ENCODE measurements at regions not wholly inside any gene's neighbourhood (a gene's known extent, or its start where the extent isn't known, plus 50 kb on each side); places are given as distances from the start of the nearest gene placed in this dataset.

- H3K27me3 Mint-ChIP-seq = no peaks in the 10 kb centered on the region
- peak overlapping the region; percentile 70 for H3K27ac Mint-ChIP-seq
- peaks cover 6% of the 10 kb centered on the region for H3K36me3 Mint-ChIP-seq
- peaks cover 3% of the 10 kb centered on the region for H3K9me3 Mint-ChIP-seq
- peaks cover 63% of the 10 kb centered on the region for H3K4me1 Mint-ChIP-seq
- ATAC-seq = no peak
- H3K4me3 Mint-ChIP-seq = no peak overlapping the region
Observed at GRCh38 chr13:50596776-50597203, 246.7 kb downstream of the DLEU7 start.

GRCh38 chr13:50598338-50598737 lies 245.2 kb downstream of the DLEU7 start:
- H3K27me3 Mint-ChIP-seq = no peaks in the 10 kb centered on the region
- peak; percentile 46 for ATAC-seq
- H3K36me3 Mint-ChIP-seq = peaks cover 6% of the 10 kb centered on the region
- H3K9me3 Mint-ChIP-seq = peaks cover 3% of the 10 kb centered on the region
- no peak overlapping the region for H3K4me3 Mint-ChIP-seq
- peak overlapping the region; percentile 70 for H3K27ac Mint-ChIP-seq
- H3K4me1 Mint-ChIP-seq = peaks cover 55% of the 10 kb centered on the region

- Mint-ChIP-seq H3K9me3 (peaks cover 3% of the 10 kb centered on the region), H3K27me3 (no peaks in the 10 kb centered on the region), H3K4me3 (no peak overlapping the region), H3K27ac (peak overlapping the region; percentile 70), H3K36me3 (peaks cover 6% of the 10 kb centered on the region), H3K4me1 (peaks cover 53% of the 10 kb centered on the region)
- no peak for ATAC-seq
Observed at GRCh38 chr13:50599046-50599445, 244.4 kb downstream of the DLEU7 start.

GRCh38 chr13:50599927-50600326 lies 243.6 kb downstream of the DLEU7 start:
- peaks cover 48% of the 10 kb centered on the region for H3K4me1 Mint-ChIP-seq
- H3K27ac Mint-ChIP-seq = peak overlapping the region; percentile 25
- ATAC-seq = no peak
- peaks cover 6% of the 10 kb centered on the region for H3K36me3 Mint-ChIP-seq
- H3K4me3 Mint-ChIP-seq = no peak overlapping the region
- H3K27me3 Mint-ChIP-seq = no peaks in the 10 kb centered on the region
- H3K9me3 Mint-ChIP-seq = peaks cover 3% of the 10 kb centered on the region

GRCh38 chr13:50608370-50608769 lies 235.1 kb downstream of the DLEU7 start:
- H3K27ac Mint-ChIP-seq = no peak overlapping the region
- H3K9me3 Mint-ChIP-seq = no peaks in the 10 kb centered on the region
- H3K4me3 Mint-ChIP-seq = no peak overlapping the region
- no peaks in the 10 kb centered on the region for H3K36me3 Mint-ChIP-seq
- H3K27me3 Mint-ChIP-seq = no peaks in the 10 kb centered on the region
- no peak for ATAC-seq
- peaks cover 25% of the 10 kb centered on the region for H3K4me1 Mint-ChIP-seq

- peaks cover 25% of the 10 kb centered on the region for H3K4me1 Mint-ChIP-seq
- no peak for ATAC-seq
- no peaks in the 10 kb centered on the region for H3K27me3 Mint-ChIP-seq
- H3K36me3 Mint-ChIP-seq = no peaks in the 10 kb centered on the region
- H3K4me3 Mint-ChIP-seq = no peak overlapping the region
- H3K27ac Mint-ChIP-seq = no peak overlapping the region
- H3K9me3 Mint-ChIP-seq = no peaks in the 10 kb centered on the region
Observed at GRCh38 chr13:50609011-50609410, 234.5 kb downstream of the DLEU7 start.

GRCh38 chr13:50610238-50610637 lies 233.3 kb downstream of the DLEU7 start:
- ATAC-seq = no peak
- Mint-ChIP-seq H3K9me3 (no peaks in the 10 kb centered on the region), H3K4me1 (peaks cover 25% of the 10 kb centered on the region), H3K4me3 (no peak overlapping the region), H3K27me3 (no peaks in the 10 kb centered on the region), H3K27ac (peak overlapping the region; percentile 38), H3K36me3 (no peaks in the 10 kb centered on the region)

- Mint-ChIP-seq H3K4me1 (peaks cover 25% of the 10 kb centered on the region), H3K27me3 (no peaks in the 10 kb centered on the region), H3K9me3 (no peaks in the 10 kb centered on the region), H3K36me3 (no peaks in the 10 kb centered on the region), H3K27ac (peak overlapping the region; percentile 42), H3K4me3 (no peak overlapping the region)
- no peak for ATAC-seq
Observed at GRCh38 chr13:50611117-50611781, 232.2 kb downstream of the DLEU7 start.

GRCh38 chr13:50612717-50613116 lies 230.8 kb downstream of the DLEU7 start:
- peaks cover 36% of the 10 kb centered on the region for H3K4me1 Mint-ChIP-seq
- no peak overlapping the region for H3K4me3 Mint-ChIP-seq
- no peaks in the 10 kb centered on the region for H3K36me3 Mint-ChIP-seq
- peak overlapping the region; percentile 42 for H3K27ac Mint-ChIP-seq
- no peaks in the 10 kb centered on the region for H3K27me3 Mint-ChIP-seq
- peak; percentile 55 for ATAC-seq
- no peaks in the 10 kb centered on the region for H3K9me3 Mint-ChIP-seq

GRCh38 chr13:50613356-50613831 lies 230.1 kb downstream of the DLEU7 start:
- Mint-ChIP-seq H3K27me3 (no peaks in the 10 kb centered on the region), H3K4me3 (no peak overlapping the region), H3K36me3 (no peaks in the 10 kb centered on the region), H3K9me3 (no peaks in the 10 kb centered on the region), H3K4me1 (peaks cover 39% of the 10 kb centered on the region), H3K27ac (no peak overlapping the region)
- no peak for ATAC-seq

- Mint-ChIP-seq H3K27me3 (no peaks in the 10 kb centered on the region), H3K4me3 (no peak overlapping the region), H3K27ac (no peak overlapping the region), H3K4me1 (peaks cover 32% of the 10 kb centered on the region), H3K36me3 (no peaks in the 10 kb centered on the region), H3K9me3 (no peaks in the 10 kb centered on the region)
- no peak for ATAC-seq
Observed at GRCh38 chr13:50615234-50615633, 228.3 kb downstream of the DLEU7 start.

GRCh38 chr13:50616101-50616500 lies 227.4 kb downstream of the DLEU7 start:
- Mint-ChIP-seq H3K9me3 (no peaks in the 10 kb centered on the region), H3K27me3 (no peaks in the 10 kb centered on the region), H3K36me3 (no peaks in the 10 kb centered on the region), H3K4me3 (no peak overlapping the region), H3K4me1 (peaks cover 29% of the 10 kb centered on the region), H3K27ac (peak overlapping the region; percentile 37)
- no peak for ATAC-seq

GRCh38 chr13:50617134-50617721 lies 226.3 kb downstream of the DLEU7 start:
- ATAC-seq = no peak
- Mint-ChIP-seq H3K27me3 (no peaks in the 10 kb centered on the region), H3K9me3 (no peaks in the 10 kb centered on the region), H3K4me3 (no peak overlapping the region), H3K36me3 (no peaks in the 10 kb centered on the region), H3K27ac (peak overlapping the region; percentile 57), H3K4me1 (peaks cover 18% of the 10 kb centered on the region)

GRCh38 chr13:50618206-50618605 lies 225.3 kb downstream of the DLEU7 start:
- Mint-ChIP-seq H3K36me3 (no peaks in the 10 kb centered on the region), H3K27ac (no peak overlapping the region), H3K4me3 (no peak overlapping the region), H3K9me3 (no peaks in the 10 kb centered on the region), H3K27me3 (no peaks in the 10 kb centered on the region), H3K4me1 (peaks cover 13% of the 10 kb centered on the region)
- no peak for ATAC-seq

- Mint-ChIP-seq H3K4me1 (no peaks in the 10 kb centered on the region), H3K36me3 (no peaks in the 10 kb centered on the region), H3K4me3 (no peak overlapping the region), H3K27me3 (no peaks in the 10 kb centered on the region), H3K27ac (no peak overlapping the region), H3K9me3 (no peaks in the 10 kb centered on the region)
- no peak for ATAC-seq
Observed at GRCh38 chr13:50626101-50626547, 217.4 kb downstream of the DLEU7 start.

GRCh38 chr13:50627111-50627510 lies 216.4 kb downstream of the DLEU7 start:
- no peak overlapping the region for H3K4me3 Mint-ChIP-seq
- H3K36me3 Mint-ChIP-seq = no peaks in the 10 kb centered on the region
- H3K27ac Mint-ChIP-seq = no peak overlapping the region
- H3K4me1 Mint-ChIP-seq = no peaks in the 10 kb centered on the region
- H3K27me3 Mint-ChIP-seq = no peaks in the 10 kb centered on the region
- ATAC-seq = no peak
- no peaks in the 10 kb centered on the region for H3K9me3 Mint-ChIP-seq
